ENCODE measurements at regions not wholly inside any gene's neighbourhood (a gene's known extent, or its start where the extent isn't known, plus 50 kb on each side); places are given as distances from the start of the nearest gene placed in this dataset.
"Not testable (repeated sequence)": the region's sequence is repeated elsewhere in the genome, so short reads cannot be mapped to it uniquely, and the experiment has no call there.

DNA sequence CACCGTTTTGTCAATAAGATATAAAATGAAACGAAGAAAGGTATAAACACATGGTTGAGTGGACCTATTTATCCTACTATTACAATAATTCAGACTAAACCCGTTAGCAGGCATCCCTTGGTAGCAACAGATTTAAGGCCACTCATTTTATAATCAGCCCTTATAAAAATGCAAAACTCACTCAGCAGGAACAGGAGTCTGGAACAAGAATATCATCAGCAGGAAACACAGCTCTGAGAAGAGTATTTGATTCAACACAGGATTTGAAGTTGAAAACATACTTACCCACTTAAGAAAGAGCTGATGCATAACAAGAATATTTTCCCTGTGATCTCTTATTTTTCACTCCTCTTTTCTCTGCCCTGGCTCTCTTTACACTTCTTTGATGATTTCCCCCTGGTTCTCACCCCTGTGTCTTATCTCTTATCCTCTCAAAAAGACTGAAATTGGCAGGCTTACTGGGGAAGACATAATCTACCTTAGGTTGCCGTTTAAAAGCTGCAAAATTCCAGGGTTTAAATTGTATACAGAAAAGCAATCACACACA is 1722.7 kb downstream of the SLITRK5 start:
- DNase-seq (ENCODE audit: extremely low spot score in 2 of 2) = no peak
- intact Hi-C loops (cut with DNase I) = no loop called here
- H3K9me3 ChIP-seq = no peaks in the 10 kb centered on the region

DNA sequence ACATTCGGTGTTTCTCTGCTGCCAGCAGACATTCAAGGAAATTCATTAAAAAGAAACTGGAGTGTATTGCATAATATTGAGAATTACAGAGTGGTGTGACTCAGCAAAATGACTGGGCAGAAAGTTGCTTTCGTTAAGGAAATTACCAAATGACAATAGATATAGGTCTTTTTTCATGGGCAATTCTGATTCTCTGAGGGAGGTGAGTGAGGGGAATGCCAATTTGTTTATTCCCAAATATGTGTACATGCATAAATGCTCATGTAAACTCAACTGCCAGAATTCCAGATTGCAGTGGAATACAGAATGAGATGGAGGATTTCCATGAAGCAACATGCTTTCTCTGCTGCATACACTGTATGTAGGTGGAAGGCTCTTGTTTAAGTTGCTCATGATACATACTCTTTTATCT is 1730.1 kb downstream of the SLITRK5 start:
- no peaks in the 10 kb centered on the region for H3K4me1 ChIP-seq
- no peaks in the 10 kb centered on the region for H3K9me3 ChIP-seq
- no peaks in the 10 kb centered on the region for H3K36me3 ChIP-seq
- DNase-seq (ENCODE audit: extremely low spot score in 2 of 2) = no peak
- peak in 1 of 2 donors; percentile 60 for TF ChIP-seq POLR2AphosphoS5 (IDR thresholded peaks at IDR 0.05; ENCODE audit: insufficient read depth in 1 of 2, low read depth in 1 of 2)
- TF ChIP-seq POLR2A (IDR thresholded peaks at IDR 0.05) = no peak
- H3K4me3 ChIP-seq = no peak overlapping the region
- intact Hi-C loops (cut with DNase I) = no loop called here
- no peak overlapping the region for H3K27ac ChIP-seq
- H3K27me3 ChIP-seq = no peaks in the 10 kb centered on the region

More for the DNA sequence above, 1722.7 kb downstream of the SLITRK5 start:
- no peaks in the 10 kb centered on the region for H3K36me3 ChIP-seq
- no peak overlapping the region for H3K4me3 ChIP-seq
- H3K4me1 ChIP-seq = no peaks in the 10 kb centered on the region
- H3K27ac ChIP-seq = no peak overlapping the region
- TF ChIP-seq POLR2AphosphoS5 (IDR thresholded peaks at IDR 0.05; ENCODE audit: insufficient read depth in 1 of 2, low read depth in 1 of 2) (no peak), POLR2A (IDR thresholded peaks at IDR 0.05) (no peak), CTCF (IDR thresholded peaks at IDR 0.05) (no peak)
- H3K27me3 ChIP-seq = no peaks in the 10 kb centered on the region

DNA sequence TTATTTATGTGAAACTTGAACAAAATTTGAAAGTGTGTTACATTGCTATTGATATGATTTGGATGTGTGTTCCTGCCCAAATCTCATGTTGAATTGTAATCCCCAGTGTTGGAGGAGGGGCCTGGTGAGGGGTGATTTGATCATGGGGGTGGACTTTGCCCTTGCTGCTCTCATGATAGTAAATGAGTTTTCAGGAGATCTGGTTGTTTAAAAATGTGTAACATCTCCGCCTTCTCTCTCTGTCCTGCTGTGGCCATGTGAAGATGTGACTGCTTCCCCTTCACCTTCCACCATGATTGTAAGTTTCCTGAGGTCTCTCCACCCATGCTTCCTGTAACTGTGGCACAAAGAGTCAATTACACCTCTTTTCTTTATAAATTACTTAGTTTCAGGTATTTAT is 1731.0 kb downstream of the SLITRK5 start:
- DNase-seq (ENCODE audit: extremely low spot score in 2 of 2) = no peak
- intact Hi-C loops (cut with DNase I) = no loop called here
- no peak for TF ChIP-seq CTCF (IDR thresholded peaks at IDR 0.05)
- TF ChIP-seq POLR2A (IDR thresholded peaks at IDR 0.05) = no peak
- no peak for TF ChIP-seq POLR2AphosphoS5 (IDR thresholded peaks at IDR 0.05; ENCODE audit: insufficient read depth in 1 of 2, low read depth in 1 of 2)
- H3K9me3 ChIP-seq = no peaks in the 10 kb centered on the region
- H3K4me1 ChIP-seq = no peaks in the 10 kb centered on the region
- H3K27me3 ChIP-seq = no peaks in the 10 kb centered on the region
- no peak overlapping the region for H3K4me3 ChIP-seq
- no peaks in the 10 kb centered on the region for H3K36me3 ChIP-seq
- no peak overlapping the region for H3K27ac ChIP-seq

GRCh38 chr13:89406096-89406495 is 1734.9 kb downstream of the SLITRK5 start:
- DNase-seq (ENCODE audit: extremely low spot score in 2 of 2); H3K4me1 ChIP-seq; H3K27me3 ChIP-seq; intact Hi-C loops (cut with DNase I); H3K4me3 ChIP-seq; H3K36me3 ChIP-seq; H3K27ac ChIP-seq; H3K9me3 ChIP-seq: not testable (repeated sequence)

DNA sequence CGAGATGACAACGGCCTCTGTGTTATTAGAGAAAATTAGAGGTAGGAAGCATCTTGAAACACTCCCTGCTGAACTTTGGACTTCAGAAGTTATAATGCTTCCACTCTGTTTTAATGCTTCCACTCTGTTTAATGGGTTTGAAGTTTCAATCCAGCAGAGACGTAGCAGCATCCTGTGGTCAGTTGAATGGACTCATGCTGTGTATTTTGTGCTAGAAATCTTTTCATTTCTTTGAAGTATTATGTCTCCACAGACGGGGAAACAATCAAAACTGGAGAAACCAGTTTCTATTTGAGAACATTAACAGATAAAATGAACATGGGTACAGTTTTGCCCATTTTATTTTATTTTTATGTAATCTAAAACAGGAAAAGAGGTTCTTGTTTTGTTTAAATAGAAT is 1736.2 kb downstream of the SLITRK5 start:
- no peak overlapping the region for H3K4me3 ChIP-seq
- intact Hi-C loops (cut with DNase I) = no loop called here
- no peaks in the 10 kb centered on the region for H3K36me3 ChIP-seq
- H3K27me3 ChIP-seq = no peaks in the 10 kb centered on the region
- H3K4me1 ChIP-seq = no peaks in the 10 kb centered on the region
- TF ChIP-seq POLR2AphosphoS5 (IDR thresholded peaks at IDR 0.05; ENCODE audit: insufficient read depth in 1 of 2, low read depth in 1 of 2) (no peak), POLR2A (IDR thresholded peaks at IDR 0.05) (no peak)
- H3K27ac ChIP-seq = no peak overlapping the region
- DNase-seq (ENCODE audit: extremely low spot score in 2 of 2) = no peak
- H3K9me3 ChIP-seq = no peaks in the 10 kb centered on the region

GRCh38 chr13:89432997-89433396 is 1761.8 kb downstream of the SLITRK5 start:
- Histone ChIP-seq H3K27me3 (no peaks in the 10 kb centered on the region), H3K9me3 (no peaks in the 10 kb centered on the region), H3K36me3 (no peaks in the 10 kb centered on the region), H3K4me3 (no peak overlapping the region), H3K4me1 (no peaks in the 10 kb centered on the region), H3K27ac (no peak overlapping the region)
- intact Hi-C loops (cut with DNase I) = no loop called here
- no peak for DNase-seq (ENCODE audit: extremely low spot score in 2 of 2)
- TF ChIP-seq POLR2A (IDR thresholded peaks at IDR 0.05) (no peak), POLR2AphosphoS5 (IDR thresholded peaks at IDR 0.05; ENCODE audit: insufficient read depth in 1 of 2, low read depth in 1 of 2) (no peak), CTCF (IDR thresholded peaks at IDR 0.05) (no peak)

GRCh38 chr13:89434624-89435023 is 1763.5 kb downstream of the SLITRK5 start:
- H3K9me3 ChIP-seq; intact Hi-C loops (cut with DNase I); DNase-seq (ENCODE audit: extremely low spot score in 2 of 2); H3K27me3 ChIP-seq; H3K36me3 ChIP-seq; H3K4me3 ChIP-seq; H3K27ac ChIP-seq; H3K4me1 ChIP-seq: not testable (repeated sequence)

Data from vagina (tissue), 2 donors.